MM.1S (cell line): ENCODE measurements at regions not wholly inside any gene's neighbourhood (a gene's known extent, or its start where the extent isn't known, plus 50 kb on each side); places are given as distances from the start of the nearest gene placed in this dataset.

Source experiments
- DNase-seq: peaks from one replicate; pipeline ENCODE4 v3.0.0-alpha.2; 2015
- H2AFZ ChIP-seq: fragments of 300-600 bp; sonication (generic); 2 replicates; pipeline ENCODE4 v1.6.0; 2016; ENCODE audit warnings: antibody characterized with exemption, low read length
- H3F3A ChIP-seq: fragments of 300-600 bp; sonication (generic); 2 replicates; pipeline ENCODE4 v1.6.1; 2016; ENCODE audit warnings: mild to moderate bottlenecking, antibody characterized with exemption, low read length, moderate library complexity, mixed read lengths; ENCODE audit not compliant: insufficient read depth
- H3K27ac ChIP-seq: fragments of 300-600 bp; sonication (generic); 2 replicates; pipeline ENCODE4 v1.5.1; 2016; ENCODE audit warnings: mild to moderate bottlenecking, low read length
- H3K27me3 ChIP-seq: fragments of 300-600 bp; sonication (generic); replicated peaks from 2 replicates; pipeline ENCODE4 v1.6.0; 2016; ENCODE audit warnings: low read length; ENCODE audit not compliant: insufficient read depth
- H3K36me3 ChIP-seq: fragments of 300-600 bp; sonication (generic); replicated peaks from 2 replicates; pipeline ENCODE4 v1.6.1; 2016; ENCODE audit warnings: mild to moderate bottlenecking, low read length, mixed read lengths; ENCODE audit not compliant: insufficient read depth
- H3K4me1 ChIP-seq: fragments of 300-600 bp; sonication (generic); 2 replicates; pipeline ENCODE4 v1.6.1; 2016; ENCODE audit warnings: low read length, mixed read lengths
- H3K4me2 ChIP-seq: fragments of 300-600 bp; sonication (generic); 2 replicates; pipeline ENCODE4 v1.6.0; 2016; ENCODE audit warnings: low read depth, low read length
- H3K4me3 ChIP-seq: fragments of 300-600 bp; sonication (generic); 2 replicates; pipeline ENCODE4 v1.5.1; 2016; ENCODE audit warnings: low read length, mixed read lengths
- H3K79me2 ChIP-seq: fragments of 300-600 bp; sonication (generic); 2 replicates; pipeline ENCODE4 v1.6.1; 2016; ENCODE audit warnings: mixed run types, low read length, mixed read lengths
- H3K9ac ChIP-seq: fragments of 300-600 bp; sonication (generic); 2 replicates; pipeline ENCODE4 v1.6.1; 2016; ENCODE audit warnings: low read length, mixed read lengths
- H3K9me2 ChIP-seq: fragments of 300-600 bp; sonication (generic); replicated peaks from 2 replicates; pipeline ENCODE4 v1.6.1; 2016; ENCODE audit warnings: mild to moderate bottlenecking, low read length, mixed read lengths; ENCODE audit not compliant: insufficient read depth
- H3K9me3 ChIP-seq: fragments of 300-600 bp; sonication (generic); replicated peaks from 2 replicates; pipeline ENCODE4 v1.6.1; 2016; ENCODE audit warnings: mild to moderate bottlenecking, low read length, mixed read lengths; ENCODE audit not compliant: insufficient read depth
- H4K20me1 ChIP-seq: fragments of 300-600 bp; sonication (generic); 2 replicates; pipeline ENCODE4 v1.6.1; 2016; ENCODE audit warnings: mild to moderate bottlenecking, low read length, moderate library complexity, mixed read lengths; ENCODE audit not compliant: insufficient read depth
- CTCF ChIP-seq: fragments of 300-600 bp; sonication (generic); IDR thresholded peaks from 2 replicates; pipeline ENCODE4 v1.5.1; 2016; ENCODE audit warnings: antibody characterized with exemption, low read length, mixed read lengths
- EZH2 ChIP-seq: fragments of 300-600 bp; sonication (generic); optimal IDR thresholded peaks from 2 replicates; pipeline ENCODE3; 2017; ENCODE audit warnings: low read depth, mild to moderate bottlenecking, antibody characterized with exemption, low read length, mixed read lengths
- EZH2phosphoT487 ChIP-seq: fragments of 300-600 bp; sonication (generic); IDR thresholded peaks from 2 replicates; pipeline ENCODE4 v1.6.1; 2018; ENCODE audit warnings: antibody characterized with exemption, low read length

GRCh38 chr18:28905509-28905908 is 728.6 kb upstream of the CDH2 start:
- no peaks in the 10 kb centered on the region for H3K27me3 ChIP-seq
- DNase-seq = no peak
- H3K9ac ChIP-seq = no peak overlapping the region
- H2AFZ ChIP-seq = no peak overlapping the region
- H4K20me1 ChIP-seq = no peaks in the 10 kb centered on the region
- H3K36me3 ChIP-seq = no peaks in the 10 kb centered on the region
- no peaks in the 10 kb centered on the region for H3K9me3 ChIP-seq
- no peaks in the 10 kb centered on the region for H3K4me1 ChIP-seq
- H3F3A ChIP-seq = no peaks in the 10 kb centered on the region
- H3K4me3 ChIP-seq = no peak overlapping the region
- H3K4me2 ChIP-seq = no peak overlapping the region
- no peak overlapping the region for H3K27ac ChIP-seq
- H3K9me2 ChIP-seq = no peaks in the 10 kb centered on the region
- TF ChIP-seq EZH2phosphoT487 (no peak), CTCF (no peak), EZH2 (no peak)
- no peaks in the 10 kb centered on the region for H3K79me2 ChIP-seq

GRCh38 chr18:28904789-28905364 is 727.9 kb upstream of the CDH2 start:
- no peak overlapping the region for H3K27ac ChIP-seq
- H4K20me1 ChIP-seq = no peaks in the 10 kb centered on the region
- H2AFZ ChIP-seq = no peak overlapping the region
- H3K36me3 ChIP-seq = no peaks in the 10 kb centered on the region
- no peaks in the 10 kb centered on the region for H3K79me2 ChIP-seq
- H3K27me3 ChIP-seq = no peaks in the 10 kb centered on the region
- TF ChIP-seq CTCF (no peak), EZH2phosphoT487 (no peak), EZH2 (no peak)
- H3K4me3 ChIP-seq = no peak overlapping the region
- H3F3A ChIP-seq = no peaks in the 10 kb centered on the region
- no peak overlapping the region for H3K9ac ChIP-seq
- no peaks in the 10 kb centered on the region for H3K4me1 ChIP-seq
- no peaks in the 10 kb centered on the region for H3K9me3 ChIP-seq
- no peak for DNase-seq
- no peak overlapping the region for H3K4me2 ChIP-seq
- no peaks in the 10 kb centered on the region for H3K9me2 ChIP-seq

- no peaks in the 10 kb centered on the region for H3F3A ChIP-seq
These were observed 726.4 kb upstream of the CDH2 start for GRCh38 chr18:28903306-28903705.

More at GRCh38 chr18:28903306-28903705, 726.4 kb upstream of the CDH2 start:
- Histone ChIP-seq H3K27ac (no peak overlapping the region), H3K9me2 (no peaks in the 10 kb centered on the region), H3K4me3 (no peak overlapping the region), H3K9ac (no peak overlapping the region), H2AFZ (no peak overlapping the region), H3K4me1 (no peaks in the 10 kb centered on the region), H4K20me1 (no peaks in the 10 kb centered on the region), H3K79me2 (no peaks in the 10 kb centered on the region), H3K4me2 (no peak overlapping the region), H3K27me3 (no peaks in the 10 kb centered on the region), H3K9me3 (no peaks in the 10 kb centered on the region), H3K36me3 (no peaks in the 10 kb centered on the region)
- TF ChIP-seq EZH2phosphoT487 (no peak), CTCF (no peak), EZH2 (no peak)
- DNase-seq = no peak
